ENCODE measurements at regions not wholly inside any gene's neighbourhood (a gene's known extent, or its start where the extent isn't known, plus 50 kb on each side); places are given as distances from the start of the nearest gene placed in this dataset.

GRCh38 chr2:53302455-53302854, 465.1 kb upstream of the CHAC2 start:
- no peak for TF ChIP-seq CTCF (IDR thresholded peaks at IDR 0.05; ENCODE audit: low read depth, low read length)
- in situ Hi-C loops (cut with HindIII; ENCODE audit: low sequenced_read_pairs): no loop called here

GRCh38 chr2:53289309-53290006, 478.1 kb upstream of the CHAC2 start:
- H3K4me3 ChIP-seq (ENCODE audit: low read depth, low read length): no peak overlapping the region
- TF ChIP-seq CTCF (IDR thresholded peaks at IDR 0.05; ENCODE audit: low read depth, low read length): no peak
- in situ Hi-C loops (cut with HindIII; ENCODE audit: low sequenced_read_pairs): no loop called here
- DNase-seq (ENCODE audit: low read depth, low spot score): no peak

More at GRCh38 chr2:53302455-53302854, 465.1 kb upstream of the CHAC2 start:
- no peak for DNase-seq (ENCODE audit: low read depth, low spot score)
- H3K4me3 ChIP-seq (ENCODE audit: low read depth, low read length): no peak overlapping the region

- no peak overlapping the region for H3K4me3 ChIP-seq (ENCODE audit: low read depth, low read length)
- in situ Hi-C loops (cut with HindIII; ENCODE audit: low sequenced_read_pairs): no loop called here
- no peak for TF ChIP-seq CTCF (IDR thresholded peaks at IDR 0.05; ENCODE audit: low read depth, low read length)
- no peak for DNase-seq (ENCODE audit: low read depth, low spot score)
Observed at GRCh38 chr2:53286345-53286744, 481.3 kb upstream of the CHAC2 start.

- TF ChIP-seq CTCF (IDR thresholded peaks at IDR 0.05; ENCODE audit: low read depth, low read length): no peak
- in situ Hi-C loops (cut with HindIII; ENCODE audit: low sequenced_read_pairs): no loop called here
- H3K4me3 ChIP-seq (ENCODE audit: low read depth, low read length): no peak overlapping the region
- DNase-seq (ENCODE audit: low read depth, low spot score): no peak
Observed at GRCh38 chr2:53275743-53276142, 491.9 kb upstream of the CHAC2 start.

GRCh38 chr2:53268626-53269025, 499.0 kb upstream of the CHAC2 start:
- no peak for TF ChIP-seq CTCF (IDR thresholded peaks at IDR 0.05; ENCODE audit: low read depth, low read length)
- no peak overlapping the region for H3K4me3 ChIP-seq (ENCODE audit: low read depth, low read length)
- DNase-seq (ENCODE audit: low read depth, low spot score): no peak
- in situ Hi-C loops (cut with HindIII; ENCODE audit: low sequenced_read_pairs): no loop called here

- H3K4me3 ChIP-seq (ENCODE audit: low read depth, low read length): no peak overlapping the region
- in situ Hi-C loops (cut with HindIII; ENCODE audit: low sequenced_read_pairs): no loop called here
- no peak for TF ChIP-seq CTCF (IDR thresholded peaks at IDR 0.05; ENCODE audit: low read depth, low read length)
- no peak for DNase-seq (ENCODE audit: low read depth, low spot score)
Observed at GRCh38 chr2:53268086-53268485, 499.5 kb upstream of the CHAC2 start.
